Upper lobe of left lung (tissue), 4 donors: ENCODE measurements at regions not wholly inside any gene's neighbourhood (a gene's known extent, or its start where the extent isn't known, plus 50 kb on each side); places are given as distances from the start of the nearest gene placed in this dataset.

Experiments
- EP300 ChIP-seq, 4 donors: sonication (generic); formaldehyde crosslinking; IDR thresholded peaks; one replicate each; pipeline ENCODE4 v1.5.1; 2017; ENCODE audit warnings: antibody characterized with exemption in 4 of 4, control low read depth in 2 of 4
- TF ChIP-seq, protein P1 (sequence below), 6 experiments: fragments of 450-650 bp in 4 of 6; fragments of 200-600 bp in 2 of 6; sonication (generic) in 2 of 6; IDR thresholded peaks; one replicate each; pipeline ENCODE4 v1.5.1; 2016 to 2019; ENCODE audit warnings: antibody characterized with exemption in 6 of 6

DNA sequence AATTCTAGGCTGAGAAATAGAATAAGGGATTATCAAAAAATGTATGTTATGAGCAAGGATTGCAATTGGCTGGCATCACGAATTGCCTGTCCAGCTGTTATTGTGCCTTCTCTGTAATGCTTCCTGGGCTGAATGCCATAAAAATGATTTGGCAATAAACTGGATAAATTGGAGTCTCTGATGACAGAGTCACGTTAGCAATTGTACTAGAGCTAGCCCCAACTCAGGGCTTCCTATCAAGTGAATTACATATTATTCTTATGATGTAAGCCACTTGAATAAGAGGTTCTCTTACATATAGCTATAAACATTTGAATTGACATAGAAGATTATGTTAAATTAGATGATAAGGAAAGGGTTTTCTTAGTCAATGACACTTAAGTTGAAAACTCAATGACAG lies 607.5 kb upstream of the REG3G start:
- TF ChIP-seq, protein P1, sequence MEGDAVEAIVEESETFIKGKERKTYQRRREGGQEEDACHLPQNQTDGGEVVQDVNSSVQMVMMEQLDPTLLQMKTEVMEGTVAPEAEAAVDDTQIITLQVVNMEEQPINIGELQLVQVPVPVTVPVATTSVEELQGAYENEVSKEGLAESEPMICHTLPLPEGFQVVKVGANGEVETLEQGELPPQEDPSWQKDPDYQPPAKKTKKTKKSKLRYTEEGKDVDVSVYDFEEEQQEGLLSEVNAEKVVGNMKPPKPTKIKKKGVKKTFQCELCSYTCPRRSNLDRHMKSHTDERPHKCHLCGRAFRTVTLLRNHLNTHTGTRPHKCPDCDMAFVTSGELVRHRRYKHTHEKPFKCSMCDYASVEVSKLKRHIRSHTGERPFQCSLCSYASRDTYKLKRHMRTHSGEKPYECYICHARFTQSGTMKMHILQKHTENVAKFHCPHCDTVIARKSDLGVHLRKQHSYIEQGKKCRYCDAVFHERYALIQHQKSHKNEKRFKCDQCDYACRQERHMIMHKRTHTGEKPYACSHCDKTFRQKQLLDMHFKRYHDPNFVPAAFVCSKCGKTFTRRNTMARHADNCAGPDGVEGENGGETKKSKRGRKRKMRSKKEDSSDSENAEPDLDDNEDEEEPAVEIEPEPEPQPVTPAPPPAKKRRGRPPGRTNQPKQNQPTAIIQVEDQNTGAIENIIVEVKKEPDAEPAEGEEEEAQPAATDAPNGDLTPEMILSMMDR (IDR thresholded peaks at IDR 0.05), result no peak
- TF ChIP-seq EP300 (IDR thresholded peaks at IDR 0.05), result no peak
